Activated T-cell treated with anti-CD3 and anti-CD28 coated beads for 48 hours (primary cell): ENCODE measurements at regions not wholly inside any gene's neighbourhood (a gene's known extent, or its start where the extent isn't known, plus 50 kb on each side); places are given as distances from the start of the nearest gene placed in this dataset.

ENCODE experiments used
- DNase-seq: peaks from one replicate; pipeline ENCODE4 v3.0.0-alpha.2; 2020; ENCODE audit warnings: low read depth

- DNase-seq, result no peak
These were observed 186.2 kb downstream of the URI1 start for GRCh38 chr19:30128211-30128610.

DNA sequence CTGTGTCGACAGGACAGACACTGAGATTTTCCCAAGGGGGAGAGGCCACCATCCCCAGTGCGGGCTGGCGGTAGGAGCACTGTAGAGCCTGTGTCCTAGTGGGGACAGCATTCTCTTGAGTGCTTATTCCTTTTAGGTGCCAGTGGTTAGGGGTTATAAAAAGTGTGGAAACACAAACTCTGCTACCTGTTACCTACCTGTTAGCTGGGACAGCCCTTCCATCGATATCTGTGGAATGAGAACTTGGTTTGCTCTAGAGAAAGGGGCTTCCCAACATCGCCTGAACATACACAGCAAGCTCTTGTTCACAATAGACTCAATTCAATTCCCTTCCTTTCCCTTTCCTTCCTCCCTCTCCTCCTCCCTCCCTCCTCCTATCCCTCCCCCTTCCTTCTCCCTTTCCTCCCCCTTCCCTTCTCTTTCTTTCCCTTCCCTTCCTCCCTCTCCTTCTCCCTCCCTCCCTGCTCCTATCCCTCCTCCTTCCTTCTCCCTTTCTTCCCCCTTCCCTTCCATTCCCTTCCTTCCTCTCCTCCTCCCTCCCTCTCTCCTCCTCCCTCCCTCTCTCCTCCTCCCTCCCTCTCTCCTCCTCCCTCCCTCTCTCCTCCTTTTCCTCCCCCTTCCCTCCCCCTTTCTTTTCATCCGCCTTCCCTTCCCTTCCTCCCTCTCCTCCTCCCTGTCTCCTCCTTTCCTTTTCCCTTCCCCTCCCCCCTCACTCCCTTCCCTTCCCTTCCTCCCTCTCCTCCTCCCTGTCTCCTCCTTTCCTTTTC lies 188.5 kb downstream of the URI1 start:
- no peak for DNase-seq

GRCh38 chr19:30131246-30131645 lies 189.2 kb downstream of the URI1 start:
- DNase-seq, result no peak

DNA sequence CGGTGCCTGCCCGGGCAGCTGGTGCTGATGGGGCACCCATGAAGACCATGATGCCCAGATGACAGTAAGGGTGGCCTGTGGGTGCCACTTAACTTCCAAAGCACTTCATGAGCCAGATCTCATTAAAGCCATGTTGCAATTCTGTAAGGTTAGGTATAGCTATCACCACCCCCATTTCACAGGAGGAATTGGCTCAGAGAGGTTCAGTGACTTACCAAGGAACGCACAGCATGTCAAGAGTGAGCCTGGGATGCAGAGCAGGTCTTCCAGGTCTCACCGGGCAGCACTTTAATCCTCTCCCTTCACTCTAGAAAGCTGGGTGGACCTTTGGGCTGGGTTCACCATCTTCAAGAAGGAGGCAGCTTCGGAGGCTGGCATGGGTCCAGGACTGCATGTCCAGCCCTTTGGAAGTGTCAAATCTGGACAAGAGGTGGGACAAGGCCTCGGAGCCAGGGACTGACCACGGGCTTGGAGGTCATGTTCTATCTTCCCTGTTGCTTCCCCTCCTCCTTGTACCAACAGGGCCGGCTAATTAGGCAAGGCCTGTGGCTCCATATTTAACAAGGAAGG lies 189.8 kb downstream of the URI1 start:
- no peak for DNase-seq

DNA sequence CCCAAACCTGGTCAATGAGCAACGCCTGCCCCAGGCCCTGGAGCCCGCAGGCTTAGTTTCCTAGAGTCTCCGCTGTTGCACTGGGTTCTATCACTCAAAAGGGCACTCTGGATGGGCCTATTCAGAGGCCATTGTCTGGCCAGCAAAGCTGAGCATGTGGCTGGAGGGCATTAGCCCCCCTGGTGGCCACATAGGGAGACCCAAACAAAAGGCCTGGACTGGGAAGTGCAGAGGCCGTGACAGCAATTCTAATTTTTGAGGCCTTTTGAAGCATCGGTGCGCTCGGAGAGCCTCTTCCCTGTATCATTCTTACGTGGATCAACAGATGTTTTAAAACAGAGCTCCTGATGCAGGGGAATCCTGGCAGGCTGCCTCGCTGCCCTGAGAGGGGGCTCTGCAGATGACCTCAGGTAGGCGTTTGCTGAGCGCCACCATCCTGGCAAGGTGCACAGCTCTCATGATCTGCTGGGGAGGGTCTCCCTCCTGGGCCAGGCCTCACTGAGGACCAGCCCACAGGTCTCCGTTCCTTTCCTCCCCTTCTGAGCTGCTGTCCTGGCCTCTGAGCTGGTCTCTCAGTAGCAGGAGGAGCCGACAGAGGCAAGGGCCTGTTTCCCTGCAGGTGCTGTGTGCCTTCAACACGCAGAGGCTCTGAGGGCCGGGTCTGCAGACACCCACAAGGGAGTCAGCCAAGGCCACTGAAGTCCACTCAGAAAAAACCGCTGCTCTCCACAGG lies 190.5 kb downstream of the URI1 start:
- DNase-seq, result no peak

- DNase-seq, result no peak
These were observed 191.8 kb downstream of the URI1 start for GRCh38 chr19:30133803-30134202.

- no peak for DNase-seq
These were observed 193.2 kb downstream of the URI1 start for GRCh38 chr19:30135093-30135757.

DNA sequence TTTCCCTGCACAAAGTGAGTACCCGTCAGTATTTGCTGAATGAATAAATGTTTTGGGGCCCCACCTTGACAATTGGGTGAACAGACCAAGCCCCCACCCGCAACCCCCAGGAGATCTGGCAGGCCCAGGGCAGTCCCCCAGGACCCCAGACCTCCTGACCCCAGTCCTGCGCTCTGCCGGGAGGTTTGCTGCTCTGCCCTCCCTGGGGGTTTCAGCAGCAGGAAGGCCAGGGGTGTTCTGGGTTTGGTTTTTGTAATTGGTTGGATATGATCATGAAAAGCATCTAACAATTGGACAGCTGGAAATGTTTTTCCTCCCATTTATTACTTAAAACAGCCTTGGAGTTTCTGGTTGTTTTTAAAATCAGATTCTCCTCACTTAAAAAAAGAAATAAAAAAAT lies 193.8 kb downstream of the URI1 start:
- no peak for DNase-seq

GRCh38 chr19:30136611-30137195 lies 194.7 kb downstream of the URI1 start:
- no peak for DNase-seq

DNA sequence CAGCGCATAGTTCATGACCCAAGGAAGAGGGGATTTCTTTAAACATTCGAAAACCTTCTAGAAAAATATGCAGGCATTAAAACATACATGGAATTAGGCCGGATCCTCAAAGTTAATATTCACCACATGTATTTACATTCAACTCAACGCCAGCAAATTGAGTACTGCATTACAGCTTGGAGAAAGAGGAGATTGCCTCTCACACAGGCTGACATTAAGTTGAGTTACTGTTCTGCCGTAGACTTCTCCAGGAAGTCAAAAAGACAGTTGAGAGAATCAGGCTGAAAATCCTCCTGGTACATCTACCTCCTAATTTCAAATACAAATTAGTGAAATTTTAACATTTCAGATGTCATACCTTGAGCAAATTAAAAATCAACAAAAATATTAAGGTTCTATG lies 195.7 kb downstream of the URI1 start:
- no peak for DNase-seq

- DNase-seq, result no peak
These were observed 202.3 kb downstream of the URI1 start for GRCh38 chr19:30144242-30144758.

DNA sequence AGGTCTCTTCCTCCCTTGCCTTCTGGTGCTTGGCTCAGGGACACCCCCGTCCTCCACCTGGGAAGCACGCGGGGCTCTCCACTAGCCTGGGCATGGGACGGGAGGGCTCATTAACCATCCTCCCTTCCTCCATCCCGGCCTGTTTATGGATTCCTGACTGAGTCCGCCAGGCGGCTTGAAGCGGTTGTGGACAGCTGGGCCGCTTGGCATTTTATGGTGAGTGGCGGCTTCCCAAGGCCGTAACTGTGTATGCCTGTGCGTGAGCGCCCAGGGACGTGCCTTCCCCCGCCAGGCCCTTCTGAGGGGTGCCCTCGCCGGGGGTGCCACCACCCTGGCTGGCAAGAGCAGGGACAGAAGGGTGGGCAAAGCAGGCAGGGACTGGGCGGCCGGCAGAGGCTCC lies 202.8 kb downstream of the URI1 start:
- DNase-seq, result no peak

DNA sequence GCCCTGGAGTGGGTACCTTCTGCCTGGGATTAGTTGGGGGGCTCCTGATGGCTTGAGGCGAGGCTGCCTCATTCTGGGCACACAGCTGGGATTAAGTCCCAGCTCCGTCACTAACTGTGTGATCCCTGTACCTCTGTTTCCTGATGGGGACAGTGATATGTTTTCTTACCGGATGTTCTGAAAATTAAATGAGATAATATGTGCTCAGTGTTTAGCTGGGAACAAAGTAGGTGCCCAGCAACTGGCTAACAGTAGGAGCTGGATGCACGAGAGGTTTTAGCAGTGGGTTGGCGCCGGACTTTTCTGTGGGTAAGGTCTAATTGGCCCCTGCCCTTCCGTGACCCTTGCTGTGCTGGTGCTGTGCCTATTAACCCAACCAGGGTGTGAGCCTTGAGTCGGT lies 203.4 kb downstream of the URI1 start:
- DNase-seq, result no peak

DNA sequence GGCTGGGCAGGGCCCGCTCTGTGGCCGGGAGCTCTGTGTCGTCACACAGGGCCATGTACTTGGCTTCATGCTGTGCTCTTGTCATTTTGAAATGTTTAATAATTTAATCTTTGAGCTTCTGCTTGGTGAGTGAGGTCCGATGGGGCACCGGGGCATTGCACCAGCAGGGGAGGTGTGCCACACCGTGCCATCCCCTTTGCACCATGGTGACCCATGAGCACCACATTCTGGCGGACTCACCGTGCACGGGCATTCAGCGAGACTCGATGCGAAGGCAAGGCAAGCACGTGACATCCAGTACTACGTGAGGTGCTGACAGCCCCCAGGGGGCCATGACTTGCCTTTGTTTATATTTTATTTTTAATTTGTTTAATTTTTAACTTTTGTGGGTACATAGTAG lies 204.3 kb downstream of the URI1 start:
- DNase-seq, result no peak

GRCh38 chr19:30148039-30148790 lies 206.2 kb downstream of the URI1 start:
- no peak for DNase-seq

- no peak for DNase-seq
These were observed 206.8 kb downstream of the URI1 start for GRCh38 chr19:30148803-30149202.

DNA sequence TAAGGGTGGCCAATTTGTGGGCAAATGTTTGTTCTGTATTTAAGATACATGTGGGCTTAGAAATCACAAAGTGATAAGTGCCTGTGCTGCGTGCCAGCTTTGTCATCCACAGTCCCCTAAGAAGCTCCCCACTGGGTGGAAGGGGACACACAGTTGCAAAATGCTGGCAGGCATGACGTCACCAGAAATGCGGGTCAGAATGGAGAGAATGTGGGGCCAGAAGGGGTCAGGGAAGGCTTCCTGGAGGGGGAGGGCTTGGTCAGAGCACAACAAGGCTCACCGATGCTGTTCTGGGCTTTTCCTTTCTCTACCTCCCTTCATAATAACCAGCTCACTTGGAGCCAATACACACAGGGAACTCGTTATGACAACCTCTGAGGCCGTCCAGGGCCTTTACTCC lies 207.3 kb downstream of the URI1 start:
- no peak for DNase-seq

DNA sequence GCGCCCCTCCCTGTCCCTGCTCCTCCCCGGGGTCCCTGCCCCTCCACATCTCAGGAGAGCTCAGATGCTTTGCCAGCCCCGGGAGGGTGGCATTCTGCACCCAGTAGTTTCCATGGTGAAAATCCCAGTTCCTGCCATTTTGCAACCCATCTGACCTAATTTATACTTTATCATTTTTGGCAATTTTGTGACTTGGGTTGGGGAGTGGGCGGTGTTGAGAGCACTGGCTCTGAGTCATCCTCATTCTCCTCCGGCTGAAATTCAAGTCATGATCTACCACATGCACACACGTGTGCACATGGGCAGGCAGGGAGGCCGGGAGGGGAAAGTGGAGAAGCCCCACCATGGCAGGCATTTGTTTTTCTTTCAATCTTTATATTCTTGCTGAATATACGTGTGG lies 208.6 kb downstream of the URI1 start:
- DNase-seq, result no peak

GRCh38 chr19:30151081-30151480 lies 209.0 kb downstream of the URI1 start:
- DNase-seq, result no peak

DNA sequence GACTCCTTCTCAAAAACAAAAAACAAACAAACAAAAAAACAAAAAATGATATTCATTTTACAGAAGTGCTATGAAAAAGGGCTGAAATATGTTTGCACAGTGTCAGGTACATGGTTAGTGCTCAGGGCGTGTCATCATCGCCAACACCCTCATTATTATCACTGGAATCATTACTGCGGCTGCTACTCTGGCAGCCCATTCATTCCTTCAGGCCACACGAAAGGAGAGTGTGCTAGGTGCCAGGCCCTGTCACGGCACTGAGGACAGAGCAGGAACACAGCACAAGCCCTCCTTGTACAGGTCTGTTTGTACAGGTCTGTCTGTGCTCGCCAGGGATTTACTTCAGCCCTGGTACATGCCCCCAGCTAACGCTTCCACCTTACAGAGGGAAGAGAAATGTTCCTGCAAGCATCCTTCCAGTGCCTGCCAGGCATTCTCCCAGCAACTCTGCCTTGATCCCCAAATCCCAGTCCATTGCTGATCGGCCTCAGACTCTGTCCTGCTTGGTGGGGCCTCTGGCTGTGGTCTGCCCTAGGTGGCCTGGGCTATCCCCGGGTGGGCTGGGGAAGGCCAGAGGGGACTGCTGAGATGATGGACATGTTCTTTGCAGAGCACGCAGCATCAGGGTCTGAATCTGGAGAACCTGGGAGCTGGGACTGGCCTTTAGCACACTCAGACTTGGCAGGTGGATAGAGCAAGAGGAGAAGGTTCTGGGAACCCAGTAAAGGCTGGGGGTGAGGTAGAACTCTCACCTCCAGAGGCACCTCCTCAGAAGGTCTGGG lies 210.7 kb downstream of the URI1 start:
- no peak for DNase-seq
